Ishikawa (cell line): ENCODE measurements at regions not wholly inside any gene's neighbourhood (a gene's known extent, or its start where the extent isn't known, plus 50 kb on each side); places are given as distances from the start of the nearest gene placed in this dataset.

Experiments
- CREB1 ChIP-seq: IDR thresholded peaks from 2 replicates; pipeline ENCODE4 v1.6.1; 2012; ENCODE audit warnings: low read depth
- USF1 ChIP-seq: IDR thresholded peaks from 2 replicates; pipeline ENCODE4 v1.6.1; 2012

- TF ChIP-seq CREB1 (no peak), USF1 (no peak)
Measured at GRCh38 chr12:116427200-116427930, 131.8 kb upstream of the MAP1LC3B2 start.
